Keratinocyte (primary cell): ENCODE measurements at regions not wholly inside any gene's neighbourhood (a gene's known extent, or its start where the extent isn't known, plus 50 kb on each side); places are given as distances from the start of the nearest gene placed in this dataset.
"Not testable (repeated sequence)": the region's sequence is repeated elsewhere in the genome, so short reads cannot be mapped to it uniquely, and the experiment has no call there.

ENCODE experiments used
- DNase-seq: peaks from one replicate; pipeline ENCODE4 v3.0.0-alpha.2; 2011; ENCODE audit warnings: low read depth, missing footprints, low spot score
- FAIRE-seq: peaks from 2 replicates; lab custom pipeline; 2011; peaks lifted over from hg19 to GRCh38; lab: Jason Lieb, UNC
- H2AFZ ChIP-seq: 2 replicates; pipeline ENCODE4 v1.6.0; 2012; ENCODE audit warnings: low read length, control low read depth, inconsistent platforms; ENCODE audit not compliant: control insufficient read depth
- H3K27ac ChIP-seq: 2 replicates; pipeline ENCODE4 v1.5.1; 2011; ENCODE audit warnings: low read length; ENCODE audit not compliant: control insufficient read depth, insufficient read depth
- H3K27me3 ChIP-seq: 3 replicates; pipeline ENCODE4 v1.6.0; 2011; ENCODE audit warnings: low read length; ENCODE audit not compliant: control insufficient read depth, insufficient read depth; ENCODE audit errors: extremely low read depth
- H3K36me3 ChIP-seq, 2 experiments: 2 replicates in 1 of 2; 3 replicates in 1 of 2; pipeline ENCODE4 v1.5.1; 2011; ENCODE audit warnings: low read length in 2 of 2, mild to moderate bottlenecking in 1 of 2; ENCODE audit not compliant: control insufficient read depth in 2 of 2, insufficient read depth in 2 of 2; ENCODE audit errors: extremely low read depth in 1 of 2
- H3K4me1 ChIP-seq: 3 replicates; pipeline ENCODE4 v1.5.1; 2011; ENCODE audit warnings: low read length; ENCODE audit not compliant: control insufficient read depth, insufficient read depth; ENCODE audit errors: extremely low read depth
- H3K4me2 ChIP-seq: 3 replicates; pipeline ENCODE4 v1.6.0; 2011; ENCODE audit warnings: low read depth, low read length; ENCODE audit not compliant: control insufficient read depth, insufficient read depth; ENCODE audit errors: extremely low read depth
- H3K4me3 ChIP-seq, 3 experiments: fragments of 200-600 bp in 1 of 3; sonication (generic) in 1 of 3; 2 replicates in 2 of 3; 3 replicates in 1 of 3; pipeline ENCODE4 v1.5.1; 2011 to 2016; ENCODE audit warnings: low read length in 3 of 3, mild to moderate bottlenecking in 3 of 3, control low read depth in 2 of 3, inconsistent platforms in 1 of 3, low read depth in 1 of 3, mixed read lengths in 1 of 3, mixed run types in 1 of 3, moderate library complexity in 1 of 3; ENCODE audit not compliant: control insufficient read depth in 2 of 3, insufficient read depth in 2 of 3; ENCODE audit errors: extremely low read depth in 1 of 3
- H3K79me2 ChIP-seq: 2 replicates; pipeline ENCODE4 v1.6.0; 2012; ENCODE audit warnings: low read length; ENCODE audit not compliant: control insufficient read depth, insufficient read depth
- H3K9ac ChIP-seq: 3 replicates; pipeline ENCODE4 v1.6.0; 2011; ENCODE audit warnings: low read length; ENCODE audit not compliant: control insufficient read depth, insufficient read depth; ENCODE audit errors: extremely low read depth
- H3K9me1 ChIP-seq: 3 replicates; pipeline ENCODE4 v1.6.0; 2011; ENCODE audit warnings: low read length; ENCODE audit not compliant: control insufficient read depth, insufficient read depth; ENCODE audit errors: extremely low read depth
- H3K9me3 ChIP-seq: 2 replicates; pipeline ENCODE4 v1.5.1; 2012; ENCODE audit warnings: low read depth, low read length; ENCODE audit not compliant: control insufficient read depth
- H4K20me1 ChIP-seq: 3 replicates; pipeline ENCODE4 v1.6.0; 2011; ENCODE audit warnings: low read length; ENCODE audit not compliant: control insufficient read depth, insufficient read depth; ENCODE audit errors: extremely low read depth
- CTCF ChIP-seq, 3 experiments: IDR thresholded peaks in 1 of 3; conservative IDR thresholded peaks in 1 of 3; optimal IDR thresholded peaks in 1 of 3; 2 replicates in 2 of 3; 3 replicates in 1 of 3; pipeline versions ENCODE3 to v1.5.1; 2011; ENCODE audit warnings: low read length in 3 of 3, mild to moderate bottlenecking in 3 of 3, moderate library complexity in 2 of 3, control low read depth in 1 of 3, inconsistent platforms in 1 of 3; ENCODE audit not compliant: insufficient read depth in 2 of 3; ENCODE audit errors: extremely low read depth in 1 of 3
- EZH2 ChIP-seq: IDR thresholded peaks from one replicate; pipeline ENCODE4 v1.6.1; 2012; ENCODE audit warnings: inconsistent platforms, mild to moderate bottlenecking, low read length, moderate library complexity
- dilution Hi-C: fragments of 300-500 bp; cut with MboI; formaldehyde crosslinking; loops from one replicate; pipeline ENCODE4 v1.7.0; 2020; ENCODE audit warnings: low sequenced_read_pairs; ENCODE audit not compliant: extremely low pct_ligation_motif_present

- dilution Hi-C loops, result no loop called here
- Histone ChIP-seq H3K9ac (no peak overlapping the region), H3K9me3 (no peaks in the 10 kb centered on the region)
These were observed 548.9 kb upstream of the ADGRB3 start for GRCh38 chr6:68086199-68086598.

DNA sequence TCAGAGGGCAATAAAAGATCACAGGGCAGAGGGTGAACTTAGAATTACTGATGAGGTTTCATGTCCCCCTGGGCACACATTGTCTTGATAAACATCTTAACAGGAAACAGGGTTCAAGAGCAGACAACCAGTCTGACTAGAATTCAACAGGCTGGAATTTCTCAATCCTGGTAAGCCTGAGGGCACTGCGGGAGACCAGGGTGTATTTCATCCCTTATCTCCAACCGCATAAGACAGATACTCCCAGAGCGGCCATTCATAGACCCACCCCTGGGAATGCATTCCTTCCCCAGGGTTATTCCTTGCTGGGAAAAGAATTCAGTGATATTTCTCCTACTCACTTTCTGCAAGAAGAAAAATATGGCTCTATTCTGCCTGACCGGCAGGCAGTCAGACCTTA lies 549.5 kb upstream of the ADGRB3 start:
- FAIRE-seq, result not testable (repeated sequence)

More at GRCh38 chr6:68086199-68086598, 548.9 kb upstream of the ADGRB3 start:
- no peaks in the 10 kb centered on the region for H4K20me1 ChIP-seq
- H2AFZ ChIP-seq, result no peak overlapping the region
- FAIRE-seq, result no peak
- no peaks in the 10 kb centered on the region for H3K4me1 ChIP-seq
- H3K9me1 ChIP-seq, result no peaks in the 10 kb centered on the region
- no peaks in the 10 kb centered on the region for H3K36me3 ChIP-seq
- TF ChIP-seq EZH2 (no peak), CTCF (optimal IDR thresholded peaks at IDR 0.05 in 1 of 3, IDR thresholded peaks at IDR 0.05 in 1 of 3, conservative IDR thresholded peaks at IDR 0.05 in 1 of 3; ENCODE audit: extremely low read depth in 1 of 3, insufficient read depth in 2 of 3, low read length in 3 of 3) (no peak)
- H3K4me3 ChIP-seq, result no peak overlapping the region
- H3K4me2 ChIP-seq, result no peak overlapping the region
- no peak for DNase-seq
- H3K79me2 ChIP-seq, result no peaks in the 10 kb centered on the region
- H3K27me3 ChIP-seq, result no peaks in the 10 kb centered on the region
- no peak overlapping the region for H3K27ac ChIP-seq

DNA sequence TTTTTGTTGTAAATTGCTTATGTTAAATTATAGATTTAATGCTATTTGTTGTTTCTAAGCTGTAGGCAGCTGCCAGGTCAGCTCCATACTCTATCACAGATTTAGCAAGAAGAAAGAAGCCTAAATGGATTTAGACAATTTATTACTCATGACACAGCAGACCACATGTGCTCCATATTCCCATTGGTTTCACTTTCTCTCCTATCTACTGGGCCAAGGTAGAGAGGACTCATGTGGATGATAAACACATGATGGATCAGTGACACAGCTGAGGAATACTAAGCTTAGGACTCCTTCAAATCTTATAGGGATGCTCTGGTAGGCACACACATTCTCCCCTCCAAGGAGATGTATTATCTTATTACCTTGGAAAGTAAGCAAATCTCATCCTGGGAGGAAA lies 553.0 kb upstream of the ADGRB3 start:
- Histone ChIP-seq H4K20me1 (no peaks in the 10 kb centered on the region), H2AFZ (no peak overlapping the region), H3K4me3 (no peak overlapping the region), H3K9me1 (no peaks in the 10 kb centered on the region), H3K27me3 (no peaks in the 10 kb centered on the region), H3K4me1 (no peaks in the 10 kb centered on the region), H3K36me3 (no peaks in the 10 kb centered on the region), H3K4me2 (no peak overlapping the region), H3K79me2 (no peaks in the 10 kb centered on the region), H3K9ac (no peak overlapping the region), H3K27ac (no peak overlapping the region), H3K9me3 (no peaks in the 10 kb centered on the region)
- DNase-seq, result no peak
- TF ChIP-seq EZH2 (no peak), CTCF (optimal IDR thresholded peaks at IDR 0.05 in 1 of 3, IDR thresholded peaks at IDR 0.05 in 1 of 3, conservative IDR thresholded peaks at IDR 0.05 in 1 of 3; ENCODE audit: extremely low read depth in 1 of 3, insufficient read depth in 2 of 3, low read length in 3 of 3) (no peak)
- FAIRE-seq, result no peak
- dilution Hi-C loops, result no loop called here

More for the DNA sequence above, 549.5 kb upstream of the ADGRB3 start:
- H3K9me1 ChIP-seq, H3K27ac ChIP-seq, H3K36me3 ChIP-seq, H3K4me1 ChIP-seq, H3K4me3 ChIP-seq, H3K27me3 ChIP-seq, H3K9ac ChIP-seq, DNase-seq, H3K9me3 ChIP-seq, dilution Hi-C loops, H2AFZ ChIP-seq, H3K79me2 ChIP-seq, H3K4me2 ChIP-seq, H4K20me1 ChIP-seq: not testable (repeated sequence)
